ENCODE measurements at regions not wholly inside any gene's neighbourhood (a gene's known extent, or its start where the extent isn't known, plus 50 kb on each side); places are given as distances from the start of the nearest gene placed in this dataset.

- 85 to 95% (median 94%) methylated on average over 7 of the region's 7 CpGs for WGBS, 3 donors
- no peaks in the 10 kb centered on the region for H3K9me3 ChIP-seq
- H3K4me3 ChIP-seq: no peak overlapping the region
- no peaks in the 10 kb centered on the region for H3K27me3 ChIP-seq
- intact Hi-C loops (cut with DNase I): no loop called here
- H3K36me3 ChIP-seq: no peaks in the 10 kb centered on the region
- no peak overlapping the region for H3K27ac ChIP-seq
- TF ChIP-seq CTCF (IDR thresholded peaks at IDR 0.05) (no peak), POLR2A (IDR thresholded peaks at IDR 0.05) (no peak), EP300 (IDR thresholded peaks at IDR 0.05) (no peak)
- H3K4me1 ChIP-seq (ENCODE audit: insufficient read depth): no peaks in the 10 kb centered on the region
- DNase-seq: no peak
Measured at GRCh38 chr7:47664650-47665195, 82.8 kb upstream of the TNS3 start.

- Histone ChIP-seq H3K36me3 (no peaks in the 10 kb centered on the region), H3K4me3 (no peak overlapping the region), H3K27me3 (no peaks in the 10 kb centered on the region), H3K27ac (no peak overlapping the region), H3K4me1 (ENCODE audit: insufficient read depth) (no peaks in the 10 kb centered on the region), H3K9me3 (no peaks in the 10 kb centered on the region)
- no peak for DNase-seq
- TF ChIP-seq POLR2A (IDR thresholded peaks at IDR 0.05) (no peak), CTCF (IDR thresholded peaks at IDR 0.05) (no peak), EP300 (IDR thresholded peaks at IDR 0.05) (no peak)
- 91 to 96% (median 96%) methylated on average over 1 of the region's 1 CpG for WGBS, 3 donors
- intact Hi-C loops (cut with DNase I): no loop called here
Measured at GRCh38 chr7:47663851-47664250, 81.9 kb upstream of the TNS3 start.

GRCh38 chr7:47663213-47663612 is 81.3 kb upstream of the TNS3 start:
- no peaks in the 10 kb centered on the region for H3K27me3 ChIP-seq
- no peaks in the 10 kb centered on the region for H3K4me1 ChIP-seq (ENCODE audit: insufficient read depth)
- H3K36me3 ChIP-seq: no peaks in the 10 kb centered on the region
- no peak overlapping the region for H3K4me3 ChIP-seq
- H3K9me3 ChIP-seq: no peaks in the 10 kb centered on the region
- intact Hi-C loops (cut with DNase I): no loop called here
- DNase-seq: no peak
- H3K27ac ChIP-seq: no peak overlapping the region
- WGBS, 3 donors: 92 to 95% (median 94%) methylated on average over 5 of the region's 5 CpGs
- no peak for TF ChIP-seq POLR2A (IDR thresholded peaks at IDR 0.05)
- TF ChIP-seq EP300 (IDR thresholded peaks at IDR 0.05): no peak
- no peak for TF ChIP-seq CTCF (IDR thresholded peaks at IDR 0.05)

GRCh38 chr7:47661051-47661714 is 79.3 kb upstream of the TNS3 start:
- Histone ChIP-seq H3K27me3 (no peaks in the 10 kb centered on the region), H3K36me3 (no peaks in the 10 kb centered on the region), H3K9me3 (no peaks in the 10 kb centered on the region), H3K4me3 (no peak overlapping the region), H3K4me1 (ENCODE audit: insufficient read depth) (no peaks in the 10 kb centered on the region), H3K27ac (no peak overlapping the region)
- intact Hi-C loops (cut with DNase I): no loop called here
- no peak for DNase-seq
- TF ChIP-seq EP300 (IDR thresholded peaks at IDR 0.05) (no peak), CTCF (IDR thresholded peaks at IDR 0.05) (no peak), POLR2A (IDR thresholded peaks at IDR 0.05) (no peak)
- WGBS, 3 donors: 66 to 69% (median 69%) methylated on average over 7 of the region's 7 CpGs
